ENCODE measurements at regions not wholly inside any gene's neighbourhood (a gene's known extent, or its start where the extent isn't known, plus 50 kb on each side); places are given as distances from the start of the nearest gene placed in this dataset.
"Not testable (repeated sequence)": the region's sequence is repeated elsewhere in the genome, so short reads cannot be mapped to it uniquely, and the experiment has no call there.

DNA sequence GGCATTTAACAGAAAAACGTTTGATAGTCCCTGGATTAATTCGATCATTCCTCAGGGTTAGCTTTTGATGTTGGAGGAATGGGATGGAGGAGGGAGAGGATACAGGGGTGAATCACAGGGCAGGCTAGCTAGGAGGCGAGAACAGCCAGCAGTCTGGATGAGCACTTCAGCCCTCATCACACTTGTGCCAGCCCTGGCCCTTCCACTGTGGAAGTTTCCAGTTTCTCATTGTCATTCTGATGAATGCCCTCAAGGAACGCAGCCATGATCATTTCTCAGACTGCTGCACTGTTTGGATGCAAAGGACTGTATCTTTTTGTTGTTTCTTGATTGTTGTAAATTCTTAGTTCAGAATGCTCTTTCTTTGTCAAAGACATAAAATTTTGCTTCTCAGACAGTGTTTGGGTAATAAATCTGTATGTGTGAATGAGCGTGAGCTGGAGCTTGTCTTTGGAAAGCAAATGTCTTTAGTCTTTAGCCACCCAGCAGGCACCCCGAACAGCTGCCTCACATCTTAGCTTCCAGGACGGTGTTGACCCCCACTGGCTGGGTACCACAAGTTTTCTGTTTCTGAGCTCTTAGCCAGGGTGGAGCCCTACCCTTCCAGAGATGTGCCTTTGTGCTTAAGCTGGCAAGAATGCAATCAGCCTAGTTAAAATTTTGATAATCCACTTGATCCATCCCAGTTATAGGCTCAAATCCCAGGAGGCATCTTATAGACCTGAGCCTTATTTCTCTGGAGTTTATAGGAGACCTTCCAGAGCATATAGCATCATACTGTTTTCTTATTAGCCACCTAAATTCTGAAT is 121.1 kb downstream of the PDCD6IP start:
- no peak for DNase-seq

DNA sequence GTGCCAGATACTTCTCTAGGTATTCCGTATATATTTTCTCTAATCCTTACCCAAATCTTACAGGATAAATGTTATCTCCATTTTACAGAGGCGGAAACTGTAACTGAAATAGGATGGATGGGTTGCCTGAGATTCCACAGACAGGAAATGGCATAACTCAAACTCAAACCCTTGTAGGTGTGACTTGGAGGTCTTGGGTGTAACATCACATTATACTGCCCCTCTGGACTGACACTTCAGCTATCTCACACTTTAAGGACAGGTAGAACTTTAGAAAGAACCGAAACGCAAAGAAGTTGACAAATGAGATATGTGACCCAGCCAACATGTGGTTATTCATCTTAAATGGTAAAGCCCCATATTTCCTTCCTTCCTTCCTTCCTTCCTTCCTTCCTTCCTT is 122.1 kb downstream of the PDCD6IP start:
- no peak for DNase-seq

GRCh38 chr3:33921608-33922007 is 123.2 kb downstream of the PDCD6IP start:
- DNase-seq = no peak

DNA sequence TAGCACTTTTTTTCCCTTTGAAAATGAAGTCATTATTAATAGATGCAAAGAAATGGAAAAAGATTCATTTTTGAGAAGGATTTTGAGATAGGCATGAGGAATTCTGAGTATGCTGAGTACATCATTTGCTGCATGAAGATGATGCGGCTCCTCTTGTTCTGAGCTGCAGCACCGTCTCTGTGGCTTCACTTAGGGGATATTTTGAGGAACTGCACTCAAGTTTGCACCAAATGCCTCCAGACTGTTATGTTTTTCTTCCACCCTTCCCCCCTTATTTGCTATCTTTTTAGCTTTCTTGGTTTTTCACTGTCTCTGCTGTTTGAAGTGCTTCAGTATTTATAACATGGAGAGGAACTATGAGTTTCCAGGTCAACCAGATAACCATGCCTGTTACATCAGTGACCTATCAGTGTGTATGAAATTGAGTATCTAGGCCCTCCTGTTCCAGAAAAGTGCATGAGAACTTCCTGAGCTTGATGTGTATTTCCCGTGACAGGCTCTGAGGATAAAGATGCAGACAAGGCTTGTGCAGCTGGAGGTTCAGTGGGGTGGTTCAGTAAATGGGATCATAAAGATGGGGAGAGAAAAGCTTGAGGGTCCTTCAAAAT is 128.7 kb downstream of the PDCD6IP start:
- DNase-seq = no peak

DNA sequence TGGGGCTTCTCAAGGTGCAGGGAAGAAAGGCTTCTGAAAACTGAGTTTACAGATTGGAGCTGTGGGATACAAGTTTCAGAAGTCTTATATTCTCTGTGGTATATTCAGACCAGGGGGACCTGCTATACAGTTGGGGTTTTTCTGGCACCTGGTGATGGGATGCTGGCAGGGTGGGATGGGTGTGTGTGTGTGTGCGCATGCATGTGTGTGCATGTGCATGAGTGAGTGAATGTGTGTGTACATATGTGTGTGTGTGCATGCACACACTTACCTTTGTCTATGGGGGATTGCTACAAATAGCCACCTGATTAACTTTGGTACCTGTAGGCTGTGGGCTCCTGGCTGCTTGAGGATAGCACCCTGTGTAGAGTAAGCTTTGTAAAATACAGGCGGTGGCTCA is 131.4 kb downstream of the PDCD6IP start:
- DNase-seq = no peak

DNA sequence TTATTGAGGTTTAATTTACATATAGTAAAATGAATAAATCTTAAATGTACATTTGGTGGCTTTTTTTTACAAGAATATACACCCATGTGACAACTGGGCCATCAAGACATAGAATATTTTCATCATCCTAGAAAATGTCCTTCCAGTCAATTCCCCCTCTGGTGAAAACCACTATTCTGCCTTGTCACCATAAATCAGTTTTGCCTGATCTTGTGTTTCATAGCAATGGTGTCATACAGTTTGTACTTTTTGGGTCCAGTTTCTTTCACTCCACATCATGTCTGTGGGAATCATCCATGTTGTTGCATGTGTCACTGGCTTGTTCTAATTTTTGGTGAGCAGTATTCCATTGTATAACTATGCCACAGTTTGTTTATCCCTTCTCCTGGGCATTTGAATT is 133.1 kb downstream of the PDCD6IP start:
- DNase-seq = no peak

GRCh38 chr3:33932010-33932764 is 133.8 kb downstream of the PDCD6IP start:
- no peak for DNase-seq

- no peak for DNase-seq
These were observed 137.9 kb downstream of the PDCD6IP start for GRCh38 chr3:33936171-33936920.

GRCh38 chr3:33936921-33937525 is 138.6 kb downstream of the PDCD6IP start:
- DNase-seq = no peak

GRCh38 chr3:33937628-33938027 is 139.2 kb downstream of the PDCD6IP start:
- DNase-seq = no peak

DNA sequence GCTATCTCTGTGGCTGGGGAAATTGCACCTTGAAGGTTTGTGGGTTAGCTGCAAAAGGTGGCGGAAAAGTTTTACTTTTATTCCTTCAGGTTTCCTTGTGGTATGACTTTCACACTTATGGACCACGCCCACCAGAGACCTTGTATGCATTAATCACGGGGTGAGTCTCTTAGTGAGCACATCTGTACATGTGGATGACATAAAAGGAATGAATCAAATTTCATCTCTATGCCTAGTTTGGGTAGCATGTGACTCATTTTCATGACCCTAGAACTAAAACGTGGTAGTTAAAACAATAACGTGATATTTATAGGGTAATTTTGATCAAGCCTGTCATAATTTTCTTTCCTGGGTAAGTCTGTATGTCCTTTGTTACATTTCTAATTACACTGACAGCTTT is 141.7 kb downstream of the PDCD6IP start:
- DNase-seq = no peak

- no peak for DNase-seq
These were observed 142.3 kb downstream of the PDCD6IP start for GRCh38 chr3:33940736-33941135.

- no peak for DNase-seq
These were observed 143.4 kb downstream of the PDCD6IP start for GRCh38 chr3:33941804-33942203.

GRCh38 chr3:33942483-33943150 is 144.2 kb downstream of the PDCD6IP start:
- no peak for DNase-seq

DNA sequence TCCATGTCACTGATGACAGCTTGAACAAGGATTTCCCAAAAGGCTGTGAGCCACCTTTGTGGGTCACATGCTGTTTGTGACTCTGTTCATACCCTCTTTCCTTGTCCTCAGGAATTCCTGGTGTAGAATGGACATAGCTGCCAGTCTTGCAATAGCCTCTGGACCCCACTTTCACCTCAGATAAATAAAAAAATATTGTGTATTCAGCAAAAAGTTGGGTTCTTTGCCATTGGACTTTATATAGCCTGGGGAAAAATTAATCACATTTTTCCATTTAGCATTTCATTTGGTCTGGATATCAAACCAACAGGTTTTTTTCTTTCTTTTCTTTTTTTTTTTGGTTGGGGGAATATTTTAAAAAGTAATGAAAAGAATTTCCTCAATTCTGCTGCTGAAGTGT is 144.8 kb downstream of the PDCD6IP start:
- no peak for DNase-seq

GRCh38 chr3:33946612-33947011 is 148.2 kb downstream of the PDCD6IP start:
- DNase-seq = not testable (repeated sequence)

DNA sequence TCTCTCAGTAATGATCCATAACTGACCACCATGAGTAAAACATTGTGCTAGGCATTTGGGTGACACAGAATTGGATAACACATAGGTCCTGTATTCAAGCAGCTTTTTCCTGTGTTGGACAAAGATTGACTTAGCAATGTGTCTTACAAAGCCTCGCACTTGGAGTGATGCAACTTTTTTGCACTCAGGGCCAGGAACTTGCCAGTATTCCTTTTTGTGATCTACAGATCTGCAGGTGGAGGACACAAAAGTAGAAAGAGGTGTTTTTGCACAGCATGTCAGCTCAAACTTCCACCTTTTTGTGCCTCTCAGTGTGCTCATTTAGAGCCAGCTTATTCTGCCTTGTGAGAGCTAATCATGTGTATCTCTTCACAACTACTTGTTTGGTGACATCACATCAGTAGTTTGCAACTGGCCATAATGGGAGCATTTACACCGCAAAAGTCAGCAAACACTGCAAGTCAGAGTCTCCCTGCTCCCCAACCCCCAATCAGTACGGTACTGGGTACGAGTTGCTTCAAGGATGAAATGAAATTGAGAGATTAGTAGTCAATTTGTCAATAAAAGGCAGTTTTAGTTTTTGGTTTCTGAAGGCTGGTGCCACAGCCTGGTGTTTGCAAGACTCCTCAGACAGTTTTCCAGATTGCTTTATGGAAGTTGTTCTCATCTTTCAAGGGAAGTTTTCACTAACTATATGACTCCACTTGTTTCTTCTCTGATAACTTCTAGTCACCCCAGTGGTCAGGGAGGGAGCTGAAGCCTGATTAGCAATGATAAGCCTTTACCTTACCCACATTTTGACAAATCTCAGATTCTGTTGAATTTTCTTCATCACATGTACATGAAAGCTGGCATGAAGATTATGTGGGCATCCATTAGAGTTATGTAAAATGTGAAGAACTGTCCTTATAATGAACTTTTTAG is 149.1 kb downstream of the PDCD6IP start:
- DNase-seq = no peak

DNA sequence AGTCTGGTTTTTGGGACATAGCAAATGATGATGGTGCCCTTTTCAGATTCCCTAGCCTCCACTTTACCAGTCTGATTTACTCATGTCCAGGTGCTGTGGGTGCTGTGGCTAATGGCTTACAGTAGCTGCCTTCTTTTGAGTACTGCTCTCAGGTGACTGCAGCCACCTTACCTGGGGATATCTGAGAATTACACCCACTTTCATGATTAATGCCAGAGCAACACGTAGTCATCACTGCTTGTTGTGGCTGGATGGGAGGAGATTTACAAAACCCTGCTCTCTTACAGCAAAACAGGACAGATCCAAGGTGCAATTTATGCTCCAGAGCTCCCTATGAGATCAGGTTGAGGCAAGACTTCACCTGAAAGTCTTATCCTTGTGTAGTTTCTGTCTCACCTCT is 150.6 kb downstream of the PDCD6IP start:
- DNase-seq = no peak

GRCh38 chr3:33954956-33955355 is 156.5 kb downstream of the PDCD6IP start:
- no peak for DNase-seq

DNA sequence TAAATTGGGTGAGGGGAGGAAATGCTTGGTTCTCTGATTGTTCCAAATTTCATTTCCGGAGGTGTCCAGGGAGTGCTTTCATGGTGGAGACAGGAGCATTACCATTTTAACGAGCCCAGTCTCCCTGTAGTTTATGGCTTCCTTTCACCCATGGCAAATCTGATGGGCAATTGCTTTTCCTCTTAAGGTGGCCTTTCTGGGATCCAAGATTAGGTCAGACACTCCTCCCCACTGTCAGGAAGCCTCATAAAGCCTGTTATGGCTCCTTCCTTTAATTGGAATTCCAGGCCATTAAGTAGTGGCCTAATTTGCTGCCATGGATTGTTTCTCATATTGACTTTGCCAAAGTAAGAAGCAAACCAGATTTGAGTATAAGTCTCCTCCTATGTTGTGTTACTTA is 157.8 kb downstream of the PDCD6IP start:
- DNase-seq = no peak

GRCh38 chr3:33956776-33957175 is 158.3 kb downstream of the PDCD6IP start:
- DNase-seq = no peak

All from 8988T (cell line).